ENCODE measurements at regions not wholly inside any gene's neighbourhood (a gene's known extent, or its start where the extent isn't known, plus 50 kb on each side); places are given as distances from the start of the nearest gene placed in this dataset.

DNA sequence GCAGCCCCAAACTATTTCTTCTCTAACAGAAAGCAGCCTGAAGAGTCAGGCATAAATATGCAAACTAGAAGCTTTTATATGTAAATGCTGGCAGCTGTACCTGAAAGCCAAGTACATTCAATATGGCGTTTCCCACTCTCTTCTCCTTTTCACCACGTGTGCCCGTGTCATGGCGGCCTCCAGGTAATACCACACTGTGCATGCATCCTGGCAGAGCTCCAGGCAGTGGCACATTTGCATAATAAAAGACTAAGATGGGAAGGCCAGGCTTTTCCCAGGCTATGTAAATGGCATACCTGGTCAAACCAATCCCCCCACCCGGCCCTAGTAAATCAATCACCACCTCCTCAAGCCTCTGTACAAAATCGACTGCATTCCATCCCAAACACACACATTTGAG lies 120.6 kb downstream of the MMUT start:
- no peak for DNase-seq
- BruUV-seq (replicated peaks) = no TSS peak
- H3K36me3 ChIP-seq (ENCODE audit: low read depth) = no peaks in the 10 kb centered on the region
- H3K4me3 ChIP-seq = no peak overlapping the region
- intact Hi-C loops (cut with micrococcal nuclease; ENCODE audit: unreplicated experiment) = no loop called here
- H4K20me1 ChIP-seq (ENCODE audit: insufficient read depth) = no peaks in the 10 kb centered on the region
- H3K9me2 ChIP-seq (ENCODE audit: insufficient read depth) = no peaks in the 10 kb centered on the region; the same call in 1 of the 2 replicates
- ChIA-PET POLR2A (ENCODE audit: unreplicated experiment) (no interaction called here), CTCF (no interaction called here)
- no peaks in the 10 kb centered on the region for H3K27me3 ChIP-seq (ENCODE audit: insufficient read depth, low read depth)
- 0 out of 2 replicates have a peak, but pooled peaks cover 3% of the 10 kb centered on the region for H3K9me3 ChIP-seq (ENCODE audit: insufficient read depth, low read depth)
- H3K79me2 ChIP-seq (ENCODE audit: low read depth) = no peaks in the 10 kb centered on the region
- H3K4me2 ChIP-seq = no peak overlapping the region
- no peaks in the 10 kb centered on the region for H3K4me1 ChIP-seq (replicated peaks; ENCODE audit: insufficient read depth)
- H3K27ac ChIP-seq = no peak overlapping the region
- TF ChIP-seq, protein P1, sequence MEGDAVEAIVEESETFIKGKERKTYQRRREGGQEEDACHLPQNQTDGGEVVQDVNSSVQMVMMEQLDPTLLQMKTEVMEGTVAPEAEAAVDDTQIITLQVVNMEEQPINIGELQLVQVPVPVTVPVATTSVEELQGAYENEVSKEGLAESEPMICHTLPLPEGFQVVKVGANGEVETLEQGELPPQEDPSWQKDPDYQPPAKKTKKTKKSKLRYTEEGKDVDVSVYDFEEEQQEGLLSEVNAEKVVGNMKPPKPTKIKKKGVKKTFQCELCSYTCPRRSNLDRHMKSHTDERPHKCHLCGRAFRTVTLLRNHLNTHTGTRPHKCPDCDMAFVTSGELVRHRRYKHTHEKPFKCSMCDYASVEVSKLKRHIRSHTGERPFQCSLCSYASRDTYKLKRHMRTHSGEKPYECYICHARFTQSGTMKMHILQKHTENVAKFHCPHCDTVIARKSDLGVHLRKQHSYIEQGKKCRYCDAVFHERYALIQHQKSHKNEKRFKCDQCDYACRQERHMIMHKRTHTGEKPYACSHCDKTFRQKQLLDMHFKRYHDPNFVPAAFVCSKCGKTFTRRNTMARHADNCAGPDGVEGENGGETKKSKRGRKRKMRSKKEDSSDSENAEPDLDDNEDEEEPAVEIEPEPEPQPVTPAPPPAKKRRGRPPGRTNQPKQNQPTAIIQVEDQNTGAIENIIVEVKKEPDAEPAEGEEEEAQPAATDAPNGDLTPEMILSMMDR (conservative IDR thresholded peaks at IDR 0.05) = no peak
- no peak for TF ChIP-seq EZH2 (IDR thresholded peaks at IDR 0.05; ENCODE audit: low read depth)
- H3F3A ChIP-seq (ENCODE audit: insufficient read depth, low read depth) = no peaks in the 10 kb centered on the region
- no peak overlapping the region for H2AFZ ChIP-seq

DNA sequence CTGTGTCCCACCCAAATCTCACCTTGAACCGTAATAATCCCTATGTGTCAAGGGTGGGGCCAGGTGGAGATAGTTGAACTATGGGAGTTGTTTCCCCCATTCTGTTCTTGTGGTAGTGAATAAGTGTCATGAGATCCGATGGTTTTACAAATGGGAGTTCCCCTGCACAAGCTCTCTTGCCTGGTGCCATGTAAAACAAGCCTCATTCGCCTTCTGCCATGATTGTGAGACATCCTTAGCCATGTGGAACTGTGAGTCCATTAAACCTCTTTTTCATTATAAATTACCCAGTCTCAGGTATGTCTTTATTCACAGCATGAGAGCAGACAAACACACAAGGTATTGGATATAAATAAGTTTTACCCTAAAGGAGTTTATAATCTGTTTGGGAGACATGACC lies 121.2 kb downstream of the MMUT start:
- Histone ChIP-seq H2AFZ (no peak overlapping the region), H3K36me3 (ENCODE audit: low read depth) (no peaks in the 10 kb centered on the region), H3K4me1 (replicated peaks; ENCODE audit: insufficient read depth) (no peaks in the 10 kb centered on the region), H3K4me3 (no peak overlapping the region), H4K20me1 (ENCODE audit: insufficient read depth) (no peaks in the 10 kb centered on the region), H3K4me2 (no peak overlapping the region), H3K27ac (no peak overlapping the region), H3K9me2 (ENCODE audit: insufficient read depth) (no peaks in the 10 kb centered on the region; the same call in 1 of the 2 replicates), H3F3A (ENCODE audit: insufficient read depth, low read depth) (no peaks in the 10 kb centered on the region), H3K9me3 (ENCODE audit: insufficient read depth, low read depth) (peaks cover 3% of the 10 kb centered on the region; the same call in 1 of the 2 replicates), H3K27me3 (ENCODE audit: insufficient read depth, low read depth) (no peaks in the 10 kb centered on the region), H3K79me2 (ENCODE audit: low read depth) (no peaks in the 10 kb centered on the region)
- intact Hi-C loops (cut with micrococcal nuclease; ENCODE audit: unreplicated experiment) = no loop called here
- no peak for TF ChIP-seq EZH2 (IDR thresholded peaks at IDR 0.05; ENCODE audit: low read depth)
- TF ChIP-seq, protein P1 (conservative IDR thresholded peaks at IDR 0.05) = no peak
- POLR2A ChIA-PET (ENCODE audit: unreplicated experiment) = no interaction called here
- CTCF ChIA-PET = no interaction called here
- DNase-seq = no peak
- no TSS peak for BruUV-seq (replicated peaks)

DNA sequence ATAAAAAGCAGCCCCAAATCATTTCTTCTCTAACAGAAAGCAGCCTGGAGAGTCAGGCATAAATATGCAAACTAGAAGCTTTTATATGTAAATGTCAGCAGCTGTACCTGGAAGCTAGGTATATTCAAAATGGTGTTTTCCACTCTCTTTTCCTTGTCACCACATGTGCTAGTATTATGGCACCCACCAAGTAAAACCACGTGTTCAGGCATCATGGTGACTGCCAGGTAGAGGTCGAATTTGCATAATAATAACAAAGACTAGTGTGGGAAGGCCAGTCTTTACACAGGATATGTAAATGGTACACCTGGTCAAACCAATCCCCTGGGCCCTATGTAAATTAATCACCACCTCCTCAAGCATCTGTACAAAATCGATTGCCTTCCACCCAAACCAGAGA lies 124.0 kb downstream of the MMUT start:
- intact Hi-C loops (cut with micrococcal nuclease; ENCODE audit: unreplicated experiment) = no loop called here

More for the DNA sequence above, 124.0 kb downstream of the MMUT start:
- ChIA-PET POLR2A (ENCODE audit: unreplicated experiment) (no interaction called here), CTCF (no interaction called here)
- Histone ChIP-seq H3K27me3 (ENCODE audit: insufficient read depth, low read depth) (no peaks in the 10 kb centered on the region), H3K4me2 (no peak overlapping the region), H3K27ac (no peak overlapping the region), H3F3A (ENCODE audit: insufficient read depth, low read depth) (no peaks in the 10 kb centered on the region), H3K4me1 (replicated peaks; ENCODE audit: insufficient read depth) (no peaks in the 10 kb centered on the region), H3K79me2 (ENCODE audit: low read depth) (no peaks in the 10 kb centered on the region), H3K4me3 (no peak overlapping the region), H4K20me1 (ENCODE audit: insufficient read depth) (no peaks in the 10 kb centered on the region), H3K9me2 (ENCODE audit: insufficient read depth) (no peaks in the 10 kb centered on the region; the same call in 1 of the 2 replicates), H3K9me3 (ENCODE audit: insufficient read depth, low read depth) (peaks cover 1% of the 10 kb centered on the region; the same call in 1 of the 2 replicates), H2AFZ (no peak overlapping the region), H3K36me3 (ENCODE audit: low read depth) (no peaks in the 10 kb centered on the region)
- TF ChIP-seq, protein P1 (conservative IDR thresholded peaks at IDR 0.05) = no peak
- TF ChIP-seq EZH2 (IDR thresholded peaks at IDR 0.05; ENCODE audit: low read depth) = no peak
- no TSS peak for BruUV-seq (replicated peaks)
- DNase-seq = no peak

Data from PC-9 (cell line).